T-helper 1 cell treated with Interleukin-12 subunit alpha and Interleukin-12 subunit beta and Interleukin-4 antibody, amounts not matched to agents 30 μg/mL and 1 μg/mL, for 36 hours (primary cell): ENCODE measurements at regions not wholly inside any gene's neighbourhood (a gene's known extent, or its start where the extent isn't known, plus 50 kb on each side); places are given as distances from the start of the nearest gene placed in this dataset.

Source experiments
- H3K27ac Mint-ChIP-seq: one replicate; pipeline ENCODE4 v1.8.0; 2021; ENCODE audit warnings: mild to moderate bottlenecking, mixed read lengths
- H3K27me3 Mint-ChIP-seq: one replicate; pipeline ENCODE4 v1.8.0; 2021; ENCODE audit warnings: low read depth, mixed read lengths
- H3K36me3 Mint-ChIP-seq: one replicate; pipeline ENCODE4 v1.8.0; 2021; ENCODE audit warnings: low read depth, mixed read lengths
- H3K4me1 Mint-ChIP-seq: one replicate; pipeline ENCODE4 v1.8.0; 2021; ENCODE audit warnings: low read depth, mixed read lengths
- H3K4me3 Mint-ChIP-seq: one replicate; pipeline ENCODE4 v1.8.0; 2021; ENCODE audit warnings: mild to moderate bottlenecking, moderate library complexity, mixed read lengths
- H3K9me3 Mint-ChIP-seq: one replicate; pipeline ENCODE4 v1.8.0; 2021; ENCODE audit warnings: mixed read lengths

GRCh38 chr6:140090871-140091270, 716.4 kb upstream of the CITED2 start:
- no peak overlapping the region for H3K27ac Mint-ChIP-seq
- H3K4me3 Mint-ChIP-seq: no peak overlapping the region
- no peaks in the 10 kb centered on the region for H3K4me1 Mint-ChIP-seq
- H3K9me3 Mint-ChIP-seq: no peaks in the 10 kb centered on the region
- no peaks in the 10 kb centered on the region for H3K27me3 Mint-ChIP-seq
- no peaks in the 10 kb centered on the region for H3K36me3 Mint-ChIP-seq

GRCh38 chr6:140083375-140083774, 708.9 kb upstream of the CITED2 start:
- H3K27me3 Mint-ChIP-seq: peaks cover 3% of the 10 kb centered on the region
- no peaks in the 10 kb centered on the region for H3K4me1 Mint-ChIP-seq
- no peaks in the 10 kb centered on the region for H3K36me3 Mint-ChIP-seq
- no peak overlapping the region for H3K27ac Mint-ChIP-seq
- no peak overlapping the region for H3K4me3 Mint-ChIP-seq
- no peaks in the 10 kb centered on the region for H3K9me3 Mint-ChIP-seq

DNA sequence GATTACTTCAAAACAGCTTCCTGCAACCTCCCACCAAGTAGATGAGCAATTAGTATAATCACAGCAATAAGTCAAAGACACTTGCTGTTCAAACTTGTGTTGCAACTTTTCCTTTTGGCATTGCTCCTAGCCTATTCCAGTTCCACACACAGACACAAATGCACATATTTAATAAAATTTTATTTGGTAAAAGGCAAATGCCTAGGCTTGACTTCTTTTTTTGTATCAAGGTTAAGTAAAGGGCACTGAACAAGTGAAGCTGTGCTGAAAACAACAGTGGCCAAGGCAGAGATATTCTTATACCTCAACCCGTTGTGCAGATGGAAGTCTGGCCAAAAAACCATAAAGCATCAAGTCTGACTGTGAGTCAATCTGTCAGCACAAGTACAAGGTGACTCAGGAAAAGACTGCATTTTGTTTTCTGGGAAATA, 708.4 kb upstream of the CITED2 start:
- Mint-ChIP-seq H3K27ac (no peak overlapping the region), H3K9me3 (no peaks in the 10 kb centered on the region), H3K36me3 (no peaks in the 10 kb centered on the region), H3K4me3 (no peak overlapping the region), H3K4me1 (no peaks in the 10 kb centered on the region), H3K27me3 (peaks cover 3% of the 10 kb centered on the region)

- no peaks in the 10 kb centered on the region for H3K9me3 Mint-ChIP-seq
These were observed 704.9 kb upstream of the CITED2 start for GRCh38 chr6:140079328-140079727.

DNA sequence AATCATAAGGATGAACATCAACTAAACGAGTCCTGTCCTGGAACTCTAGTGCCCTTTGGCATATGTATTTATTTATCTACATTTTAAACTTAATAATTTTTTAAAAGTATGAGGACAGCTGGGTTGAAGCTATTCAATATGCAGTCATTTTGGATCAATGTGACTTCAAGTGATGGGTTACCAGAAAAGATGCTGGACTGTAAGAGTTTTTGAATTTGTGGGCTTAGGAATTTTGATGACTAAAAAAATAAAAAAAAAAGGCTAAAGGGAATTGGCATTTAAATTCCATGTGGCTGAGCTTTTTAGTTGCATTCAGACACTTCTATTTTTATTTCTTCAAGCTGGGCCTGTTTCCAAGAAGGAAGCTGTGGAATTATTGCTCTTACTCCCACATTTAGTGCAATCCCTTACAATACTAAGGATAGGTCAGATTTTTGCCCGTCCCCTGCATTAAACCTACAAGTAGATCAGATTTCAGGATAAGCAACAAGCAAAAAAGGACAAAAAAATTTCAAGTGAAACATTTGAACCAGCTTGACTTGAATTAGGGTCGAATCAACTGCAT, 704.2 kb upstream of the CITED2 start:
- no peak overlapping the region for H3K27ac Mint-ChIP-seq
- H3K4me3 Mint-ChIP-seq: no peak overlapping the region
- H3K9me3 Mint-ChIP-seq: no peaks in the 10 kb centered on the region
- no peaks in the 10 kb centered on the region for H3K36me3 Mint-ChIP-seq
- no peaks in the 10 kb centered on the region for H3K4me1 Mint-ChIP-seq
- H3K27me3 Mint-ChIP-seq: peaks cover 3% of the 10 kb centered on the region

More at GRCh38 chr6:140079328-140079727, 704.9 kb upstream of the CITED2 start:
- Mint-ChIP-seq H3K4me1 (no peaks in the 10 kb centered on the region), H3K27ac (no peak overlapping the region), H3K4me3 (no peak overlapping the region), H3K36me3 (no peaks in the 10 kb centered on the region), H3K27me3 (peaks cover 3% of the 10 kb centered on the region)

DNA sequence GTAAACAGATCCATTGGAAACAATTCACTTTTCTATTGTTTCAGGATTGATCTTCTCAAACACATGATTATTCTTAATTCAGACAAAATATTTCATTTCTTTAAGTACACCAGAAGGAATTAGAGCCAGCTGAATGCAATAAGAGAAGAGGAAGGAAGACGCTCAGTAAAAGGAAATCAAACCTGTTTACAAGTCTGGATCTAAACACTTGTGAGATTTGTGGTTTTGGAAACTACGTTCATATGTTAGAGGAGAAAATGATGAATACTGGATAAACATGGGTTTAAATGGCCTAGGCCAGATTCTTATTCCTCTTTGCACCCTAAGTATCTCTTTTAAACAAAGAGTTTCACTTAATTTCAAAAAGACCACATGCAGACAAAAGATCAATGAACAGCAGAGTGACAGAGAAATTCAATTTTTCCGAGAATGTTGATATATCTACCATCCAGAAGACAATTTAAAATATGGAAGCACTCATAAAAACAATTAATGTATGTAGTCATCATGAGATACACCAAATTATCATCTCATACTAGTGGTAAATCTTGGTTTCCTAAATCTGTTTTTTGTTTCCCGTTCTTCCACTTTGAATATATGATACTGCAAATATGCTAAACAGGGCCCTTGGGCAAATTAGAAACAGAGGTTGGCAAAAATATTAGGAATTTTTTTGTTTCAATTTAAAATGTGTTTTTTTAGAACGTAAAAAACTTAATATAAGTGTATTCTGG, 703.5 kb upstream of the CITED2 start:
- no peak overlapping the region for H3K4me3 Mint-ChIP-seq
- no peaks in the 10 kb centered on the region for H3K36me3 Mint-ChIP-seq
- no peak overlapping the region for H3K27ac Mint-ChIP-seq
- H3K9me3 Mint-ChIP-seq: no peaks in the 10 kb centered on the region
- H3K4me1 Mint-ChIP-seq: no peaks in the 10 kb centered on the region
- H3K27me3 Mint-ChIP-seq: no peaks in the 10 kb centered on the region

DNA sequence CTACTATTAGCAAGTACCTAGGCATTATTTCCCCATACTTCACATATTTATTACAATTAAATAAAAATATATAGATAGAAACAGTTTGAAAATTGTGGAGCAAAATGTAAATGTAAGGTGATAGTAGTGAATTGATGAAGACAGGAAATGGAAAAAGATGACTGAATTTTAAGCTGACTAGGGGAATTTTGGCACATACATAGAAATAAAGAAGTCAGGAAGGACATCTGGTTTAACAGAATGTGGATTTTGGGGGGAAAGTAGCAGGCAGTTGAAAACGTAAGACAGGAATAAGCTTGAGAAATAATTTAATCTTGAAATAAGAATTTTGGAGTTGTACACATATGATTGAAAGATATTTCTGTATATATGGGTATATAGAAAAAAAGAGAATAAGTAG, 701.7 kb upstream of the CITED2 start:
- Mint-ChIP-seq H3K36me3 (no peaks in the 10 kb centered on the region), H3K4me3 (no peak overlapping the region), H3K4me1 (no peaks in the 10 kb centered on the region), H3K9me3 (no peaks in the 10 kb centered on the region), H3K27ac (no peak overlapping the region), H3K27me3 (no peaks in the 10 kb centered on the region)

DNA sequence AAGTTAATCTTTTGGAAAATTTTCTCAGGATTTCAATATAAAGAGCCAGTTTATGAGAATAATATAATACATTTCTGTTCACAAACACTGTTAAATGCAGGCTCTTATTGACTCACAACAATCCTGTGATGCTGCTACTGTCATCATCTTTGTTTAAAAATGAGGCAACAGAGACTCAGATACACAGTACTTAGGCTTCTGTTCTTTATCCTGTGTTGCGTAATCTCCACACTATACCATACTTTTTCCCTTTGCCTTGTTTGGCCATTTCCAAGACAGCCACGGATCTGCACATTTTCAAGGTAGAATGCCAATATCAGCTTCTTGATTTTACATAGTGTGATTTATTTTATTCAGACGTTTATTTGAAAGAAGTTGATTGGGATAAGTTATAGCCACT, 699.0 kb upstream of the CITED2 start:
- H3K36me3 Mint-ChIP-seq: no peaks in the 10 kb centered on the region

GRCh38 chr6:140071601-140072062, 697.2 kb upstream of the CITED2 start:
- Mint-ChIP-seq H3K27ac (no peak overlapping the region), H3K4me3 (no peak overlapping the region), H3K27me3 (no peaks in the 10 kb centered on the region), H3K9me3 (no peaks in the 10 kb centered on the region), H3K4me1 (no peaks in the 10 kb centered on the region), H3K36me3 (no peaks in the 10 kb centered on the region)

More for the DNA sequence above, 699.0 kb upstream of the CITED2 start:
- H3K4me1 Mint-ChIP-seq: no peaks in the 10 kb centered on the region
- H3K27ac Mint-ChIP-seq: no peak overlapping the region
- no peaks in the 10 kb centered on the region for H3K27me3 Mint-ChIP-seq
- no peaks in the 10 kb centered on the region for H3K9me3 Mint-ChIP-seq
- no peak overlapping the region for H3K4me3 Mint-ChIP-seq

DNA sequence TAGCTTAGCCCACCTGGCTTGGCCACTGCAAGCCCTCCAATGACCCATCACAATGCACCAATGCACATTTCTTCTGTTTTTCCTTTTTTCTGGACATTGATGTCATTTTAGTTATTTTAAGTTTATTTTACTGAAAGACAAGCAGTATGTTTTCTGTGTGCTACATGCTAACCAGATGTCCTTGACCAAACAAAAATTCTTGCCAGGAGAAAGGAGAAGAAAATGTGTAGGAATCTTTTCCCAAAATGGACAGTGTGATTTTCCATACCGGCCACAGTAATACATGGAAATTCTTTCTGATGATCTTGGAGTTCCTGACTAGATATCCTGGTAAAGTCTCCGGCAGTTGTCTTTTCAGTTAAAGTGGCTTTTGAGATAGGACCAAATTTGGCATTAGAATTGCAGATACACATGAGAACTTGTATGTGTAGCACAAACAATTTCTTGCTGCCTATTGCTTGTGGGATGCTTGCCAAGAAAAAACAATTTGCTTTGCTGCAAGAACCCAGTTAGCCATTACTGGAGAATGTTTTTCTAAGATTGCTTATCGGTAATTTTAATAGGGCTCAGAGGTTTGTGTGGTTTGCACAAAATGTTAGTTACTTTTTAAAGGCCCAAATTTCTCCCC, 696.5 kb upstream of the CITED2 start:
- no peaks in the 10 kb centered on the region for H3K4me1 Mint-ChIP-seq
- no peaks in the 10 kb centered on the region for H3K9me3 Mint-ChIP-seq
- no peak overlapping the region for H3K27ac Mint-ChIP-seq
- H3K27me3 Mint-ChIP-seq: no peaks in the 10 kb centered on the region
- H3K4me3 Mint-ChIP-seq: no peak overlapping the region
- no peaks in the 10 kb centered on the region for H3K36me3 Mint-ChIP-seq

GRCh38 chr6:140069576-140069975, 695.1 kb upstream of the CITED2 start:
- Mint-ChIP-seq H3K4me3 (no peak overlapping the region), H3K27me3 (no peaks in the 10 kb centered on the region), H3K36me3 (no peaks in the 10 kb centered on the region), H3K27ac (no peak overlapping the region), H3K9me3 (no peaks in the 10 kb centered on the region), H3K4me1 (no peaks in the 10 kb centered on the region)

DNA sequence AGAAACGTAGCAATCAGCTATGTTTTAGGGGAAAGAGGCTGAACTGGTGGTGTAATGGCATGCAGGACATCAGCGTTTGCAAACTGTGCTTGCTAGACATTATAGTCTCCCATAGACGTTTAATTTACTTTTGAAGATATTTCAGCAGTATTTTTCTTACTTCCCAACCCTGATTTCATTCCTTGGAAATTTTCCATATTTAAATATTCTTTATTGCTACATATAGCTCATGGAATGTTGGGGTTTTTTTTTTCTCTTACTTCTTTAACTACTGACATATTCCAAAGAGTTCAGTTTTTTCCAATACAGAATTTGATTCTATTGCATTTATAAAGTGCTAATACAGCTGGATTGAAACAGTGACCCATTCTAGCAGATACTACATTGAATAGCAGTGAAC, 694.4 kb upstream of the CITED2 start:
- Mint-ChIP-seq H3K4me1 (no peaks in the 10 kb centered on the region), H3K36me3 (no peaks in the 10 kb centered on the region), H3K9me3 (no peaks in the 10 kb centered on the region), H3K27ac (no peak overlapping the region), H3K27me3 (no peaks in the 10 kb centered on the region), H3K4me3 (no peak overlapping the region)

DNA sequence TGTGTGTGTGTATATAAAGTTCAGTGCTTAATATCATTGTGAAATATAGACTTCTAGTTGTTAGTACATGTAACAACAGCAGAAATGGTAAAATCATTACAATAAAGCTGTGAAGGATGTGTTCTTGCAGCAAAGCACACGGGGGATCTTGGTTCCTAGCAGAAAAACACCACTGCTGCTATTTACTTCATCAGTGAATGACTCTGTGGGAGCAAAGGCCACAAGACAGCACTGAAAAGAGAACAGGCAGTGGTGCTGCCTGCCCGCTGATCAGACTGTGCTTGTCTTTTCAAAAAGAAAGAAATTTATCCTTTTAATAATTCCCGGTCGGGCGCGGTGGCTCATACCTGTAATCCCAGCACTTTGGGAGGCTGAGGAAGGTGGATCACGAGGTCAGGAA, 689.9 kb upstream of the CITED2 start:
- Mint-ChIP-seq H3K36me3 (no peaks in the 10 kb centered on the region), H3K4me1 (no peaks in the 10 kb centered on the region), H3K4me3 (no peak overlapping the region), H3K27ac (no peak overlapping the region), H3K9me3 (no peaks in the 10 kb centered on the region), H3K27me3 (no peaks in the 10 kb centered on the region)

DNA sequence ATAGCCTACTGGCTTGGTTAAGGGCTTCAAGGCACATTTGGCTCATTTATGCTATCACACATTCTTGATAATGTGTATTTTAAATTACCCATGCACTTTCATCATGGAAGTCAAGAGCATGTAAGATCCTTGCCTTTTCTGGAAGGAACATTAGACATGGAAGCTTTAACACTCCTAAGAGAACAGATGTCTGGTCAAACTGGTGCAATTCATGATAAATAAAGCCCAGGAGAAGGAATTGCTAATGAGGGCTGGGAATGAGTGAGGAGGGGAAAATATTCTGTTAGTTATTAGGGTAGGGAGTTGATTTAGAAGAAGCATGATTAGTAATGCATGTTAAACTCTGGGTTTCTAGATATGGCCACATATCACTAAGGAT, 688.6 kb upstream of the CITED2 start:
- Mint-ChIP-seq H3K27ac (no peak overlapping the region), H3K9me3 (no peaks in the 10 kb centered on the region), H3K4me3 (no peak overlapping the region), H3K27me3 (no peaks in the 10 kb centered on the region), H3K36me3 (no peaks in the 10 kb centered on the region), H3K4me1 (no peaks in the 10 kb centered on the region)
